ENCODE measurements at regions not wholly inside any gene's neighbourhood (a gene's known extent, or its start where the extent isn't known, plus 50 kb on each side); places are given as distances from the start of the nearest gene placed in this dataset.

- no peak for TF ChIP-seq POLR2A (IDR thresholded peaks at IDR 0.05; ENCODE audit: low read depth, low read length)
- TF ChIP-seq TAF1 (IDR thresholded peaks at IDR 0.05; ENCODE audit: low read depth, low read length), result no peak
These were observed 553.6 kb downstream of the TNS3 start for GRCh38 chr7:47028284-47028683.
